Left renal cortex interstitium (tissue), 4 donors: ENCODE measurements at regions not wholly inside any gene's neighbourhood (a gene's known extent, or its start where the extent isn't known, plus 50 kb on each side); places are given as distances from the start of the nearest gene placed in this dataset.

ENCODE experiments used
- DNase-seq, 4 donors: peaks; one replicate each; pipeline ENCODE4 v3.0.0-alpha.2; 2013; ENCODE audit warnings: low read depth in 4 of 4, low spot score in 2 of 4, missing footprints in 1 of 4

DNA sequence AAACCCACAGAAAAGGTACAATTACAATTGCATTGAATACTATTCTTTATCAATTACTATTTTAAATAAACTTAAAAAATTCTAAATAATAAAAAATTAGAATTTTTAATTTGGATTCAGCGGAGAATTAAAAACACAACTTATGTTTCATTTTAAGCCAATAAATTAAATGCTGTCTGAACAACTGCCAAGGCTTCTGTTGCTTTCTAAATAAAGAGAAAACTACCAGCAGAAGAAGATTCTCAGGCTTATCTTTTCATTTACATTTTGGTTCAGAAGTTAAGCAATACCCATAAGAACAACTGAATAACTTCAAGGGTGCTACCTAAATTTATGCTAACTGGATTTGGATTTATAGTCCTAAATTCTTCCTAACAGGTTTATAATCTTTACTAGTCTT, 150.0 kb upstream of the FTMT start:
- DNase-seq, result no peak

DNA sequence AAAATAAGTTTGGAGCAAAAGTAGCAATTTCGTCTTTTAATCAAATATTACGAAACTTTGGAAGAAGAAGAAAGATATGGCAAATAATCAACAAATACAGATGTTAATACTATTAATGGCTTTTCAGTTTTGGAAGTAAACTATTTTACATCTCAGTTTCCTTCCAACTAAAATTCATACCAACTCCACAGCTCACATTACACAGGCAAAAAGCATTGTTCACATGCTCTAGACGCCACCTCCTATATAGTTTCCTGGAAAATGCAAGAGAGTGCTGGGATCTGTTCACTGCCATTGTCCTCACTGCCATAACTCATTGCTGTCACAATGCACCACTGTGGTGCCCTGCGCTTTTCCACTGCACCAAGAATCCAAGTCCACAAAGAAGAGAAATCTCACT, 149.0 kb upstream of the FTMT start:
- no peak for DNase-seq

DNA sequence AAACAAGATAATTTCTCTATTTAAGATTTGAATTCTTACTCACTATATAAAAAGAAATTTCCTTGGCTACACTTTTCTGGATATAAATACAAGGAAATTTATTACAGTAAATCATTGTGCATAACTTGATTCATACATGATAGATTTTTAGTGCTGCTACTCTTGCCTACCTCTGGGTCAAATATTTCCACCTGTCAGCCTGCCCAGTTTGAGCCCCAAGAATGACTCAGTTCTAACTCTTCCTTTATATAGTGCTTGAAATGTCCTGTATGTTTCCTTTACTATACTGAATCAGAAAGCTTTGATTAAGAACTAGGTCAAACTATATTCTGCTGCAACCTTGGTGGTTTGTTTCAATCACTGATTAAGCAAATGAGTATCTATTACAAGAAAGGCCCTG, 147.4 kb upstream of the FTMT start:
- DNase-seq, result no peak

DNA sequence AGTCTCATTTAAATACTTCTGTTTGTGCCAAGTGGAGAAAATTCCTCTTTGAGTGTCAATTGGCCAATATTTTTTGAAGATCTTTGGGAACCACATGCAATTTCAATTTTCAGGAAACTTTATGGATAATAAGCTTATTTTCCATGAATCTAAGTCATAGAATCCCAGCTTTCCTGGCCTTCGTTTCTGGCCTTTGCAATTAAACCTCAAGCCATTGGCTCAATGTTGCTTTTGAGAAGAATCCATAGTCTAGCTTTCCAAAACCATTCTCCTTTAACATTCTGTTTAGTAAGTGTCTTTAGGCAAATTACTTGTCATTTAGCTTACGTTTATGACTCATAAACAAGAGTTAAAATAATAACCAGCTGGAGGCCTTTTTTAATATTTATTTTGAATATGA, 145.0 kb upstream of the FTMT start:
- no peak for DNase-seq

DNA sequence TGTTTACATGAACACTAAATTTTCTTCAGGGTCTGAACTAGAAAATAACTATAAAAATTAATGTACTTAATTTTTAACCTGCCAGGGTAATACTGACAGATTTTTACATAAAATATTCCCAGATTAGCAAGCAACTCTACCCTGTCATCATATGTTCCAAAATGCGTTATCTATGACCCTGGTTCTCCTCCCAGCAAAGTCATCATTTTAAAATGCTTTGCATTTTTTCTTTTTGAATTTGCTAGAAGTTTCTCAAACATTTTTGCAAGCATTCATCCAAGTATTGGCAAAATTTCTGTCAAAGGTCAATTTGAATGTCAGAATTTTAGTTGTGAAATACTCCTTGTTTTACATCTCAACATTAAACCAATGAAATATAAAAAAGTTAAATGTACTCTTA, 144.5 kb upstream of the FTMT start:
- no peak for DNase-seq

DNA sequence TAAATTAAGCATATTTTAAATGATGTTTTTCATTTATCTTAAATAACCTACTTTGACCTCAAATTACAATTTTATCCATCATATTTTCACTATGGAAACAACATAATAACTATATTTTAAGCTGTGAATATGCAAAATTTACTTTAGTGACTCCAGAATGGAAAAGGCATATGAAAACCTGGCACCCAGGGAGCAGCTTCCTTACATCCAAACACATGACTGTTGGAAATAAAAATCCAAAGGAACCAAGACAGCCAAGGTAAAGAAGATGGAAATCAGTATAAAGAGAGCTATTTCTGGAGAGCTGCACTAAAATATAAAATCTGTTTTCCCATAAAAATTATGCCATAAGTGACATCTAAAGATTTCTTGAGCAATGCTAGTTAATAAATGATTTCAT, 140.3 kb upstream of the FTMT start:
- DNase-seq, result no peak

DNA sequence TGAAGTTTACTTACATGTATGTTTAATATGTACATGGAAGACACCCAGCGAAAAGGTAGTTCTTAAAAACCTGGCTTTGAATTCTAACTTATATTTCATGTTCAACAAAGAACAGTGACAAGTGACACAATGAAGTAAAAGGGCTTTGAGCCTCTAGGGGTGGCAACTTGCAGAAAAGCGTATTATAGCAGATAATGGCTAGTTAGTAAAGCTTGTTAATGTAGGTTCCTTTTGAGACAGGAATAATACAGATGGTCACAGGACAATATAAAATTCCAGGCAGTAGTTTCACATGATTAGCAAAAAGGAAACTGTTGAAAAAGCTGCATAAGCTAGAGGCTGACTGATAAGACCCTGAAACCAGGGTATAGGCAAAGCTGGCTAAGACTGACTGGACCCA, 132.4 kb upstream of the FTMT start:
- DNase-seq, result no peak

DNA sequence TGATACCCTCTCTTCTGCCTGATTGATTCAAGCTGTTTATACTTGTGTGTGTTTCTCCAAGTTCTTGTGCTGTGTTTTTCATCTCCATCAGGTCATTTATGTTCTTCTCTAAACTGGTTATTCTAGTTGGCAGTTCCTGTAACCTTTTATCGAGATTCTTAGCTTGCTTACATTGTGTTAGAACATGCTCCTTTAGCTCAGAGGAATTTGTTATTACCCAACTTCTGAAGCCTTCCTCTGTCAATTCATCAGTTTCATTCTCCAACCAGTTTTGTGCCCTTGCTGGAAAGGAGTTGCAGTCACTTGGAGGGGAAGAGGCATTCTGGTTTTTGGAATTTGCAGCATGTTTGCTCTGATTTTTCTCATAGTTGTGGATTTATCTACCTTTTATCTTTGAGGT, 126.2 kb upstream of the FTMT start:
- no peak for DNase-seq

DNA sequence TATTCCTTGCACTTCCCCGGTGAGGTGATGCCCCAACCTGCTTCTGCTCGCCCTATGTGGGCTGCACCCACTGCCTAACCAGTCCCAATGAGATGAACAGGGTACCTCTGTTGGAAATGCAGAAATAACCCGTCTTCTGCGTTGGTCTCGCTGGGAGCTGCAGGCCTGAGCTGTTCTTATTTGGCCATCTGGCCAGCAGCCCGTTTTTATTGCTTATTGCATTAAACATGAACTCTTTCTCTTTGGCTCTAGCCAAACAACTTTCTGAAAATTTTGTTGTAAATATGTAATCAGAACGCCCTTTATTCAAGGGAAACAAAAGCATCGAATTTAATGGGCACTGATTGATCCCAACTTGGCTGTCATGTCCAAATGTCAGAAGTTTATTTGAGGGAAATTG, 124.7 kb upstream of the FTMT start:
- DNase-seq, result no peak

DNA sequence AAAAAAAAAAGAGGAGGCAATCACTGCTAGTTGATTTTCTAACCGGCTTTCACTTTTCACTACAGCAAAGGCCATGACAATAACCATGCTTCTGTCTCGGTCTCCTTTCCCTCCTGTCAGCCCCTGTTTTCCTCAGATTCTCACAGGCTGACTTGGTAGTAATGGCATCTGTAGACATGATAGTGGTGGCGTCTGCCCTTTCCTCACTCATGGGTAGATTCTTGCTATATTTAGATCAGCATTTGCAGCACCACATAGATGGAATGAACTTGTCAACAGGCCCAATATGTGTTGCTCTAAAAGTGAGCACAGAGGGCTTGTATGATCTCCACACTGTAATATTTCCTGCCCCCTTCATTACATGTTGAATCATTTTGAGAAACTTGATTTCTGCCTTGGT, 120.3 kb upstream of the FTMT start:
- no peak for DNase-seq

DNA sequence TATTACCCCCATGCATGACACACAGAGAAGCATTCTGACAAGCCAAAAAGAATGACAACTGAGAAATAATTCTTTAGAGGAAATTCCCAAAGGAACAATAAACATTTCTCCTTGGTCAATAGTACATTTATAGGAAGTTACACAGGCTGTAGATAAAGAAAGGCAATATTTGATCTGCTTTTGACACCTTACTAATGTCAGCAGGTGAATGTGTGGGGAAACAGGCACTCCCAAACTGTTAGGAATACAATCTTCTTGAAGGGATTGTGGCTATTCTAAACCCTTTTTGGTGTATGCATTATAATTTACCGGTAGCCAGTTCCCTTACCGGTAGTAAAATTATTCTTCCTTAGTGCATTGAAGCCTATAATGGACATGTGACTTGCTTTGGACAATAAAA, 116.1 kb upstream of the FTMT start:
- DNase-seq, result no peak

DNA sequence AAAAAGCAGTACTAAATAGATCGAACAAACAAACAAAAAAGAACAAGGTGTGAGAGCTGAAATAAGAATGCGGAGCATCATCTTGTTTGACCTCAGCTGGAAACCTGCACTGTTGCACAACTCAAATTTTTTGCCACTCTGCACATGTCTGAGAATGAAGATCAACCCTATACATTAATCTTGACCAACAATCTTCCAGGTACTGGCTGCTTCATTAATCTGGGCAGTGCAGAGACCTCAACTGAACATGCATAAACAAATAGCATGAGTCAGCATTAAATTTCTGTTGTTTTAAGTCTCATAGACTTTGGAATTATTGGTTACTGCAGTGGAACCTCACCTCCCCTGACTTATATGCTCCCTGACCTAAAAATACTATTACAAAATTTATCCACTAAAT, 114.6 kb upstream of the FTMT start:
- no peak for DNase-seq

DNA sequence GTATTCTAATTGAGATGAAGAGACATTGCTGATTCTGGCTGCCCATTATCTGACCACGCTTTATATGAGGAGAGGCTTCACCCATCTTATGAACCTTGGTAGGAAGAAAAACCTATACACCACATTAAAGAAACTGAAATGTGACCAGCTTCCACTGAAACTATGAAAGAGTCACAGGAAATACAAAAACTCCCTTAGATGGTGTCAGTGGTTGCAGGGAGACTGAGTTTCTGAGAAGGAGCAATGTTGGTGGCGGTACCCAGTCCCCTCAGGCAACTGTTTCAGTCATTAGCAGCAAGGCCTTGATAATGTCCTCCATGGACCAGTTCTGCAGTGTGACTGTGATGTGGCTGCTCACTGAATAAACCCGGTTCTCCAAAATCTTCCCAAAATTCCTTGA, 110.5 kb upstream of the FTMT start:
- no peak for DNase-seq

DNA sequence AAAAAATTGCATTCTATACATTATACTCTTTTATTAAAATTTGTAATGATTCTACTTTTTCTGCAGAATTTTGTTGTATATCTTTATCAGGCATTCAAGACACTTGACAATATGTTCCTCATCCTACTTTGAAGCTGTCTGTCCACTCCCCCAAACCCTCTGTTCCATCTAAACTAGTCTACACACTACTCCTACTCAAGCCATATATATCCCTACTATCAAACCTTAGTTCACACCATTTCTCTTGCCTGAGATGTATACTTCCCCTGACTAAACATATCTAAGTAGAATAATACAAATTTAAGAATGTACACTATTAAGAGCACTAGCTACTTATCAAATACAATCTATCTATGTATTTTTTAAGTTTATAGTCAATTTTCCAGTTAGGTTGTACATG, 107.1 kb upstream of the FTMT start:
- no peak for DNase-seq

DNA sequence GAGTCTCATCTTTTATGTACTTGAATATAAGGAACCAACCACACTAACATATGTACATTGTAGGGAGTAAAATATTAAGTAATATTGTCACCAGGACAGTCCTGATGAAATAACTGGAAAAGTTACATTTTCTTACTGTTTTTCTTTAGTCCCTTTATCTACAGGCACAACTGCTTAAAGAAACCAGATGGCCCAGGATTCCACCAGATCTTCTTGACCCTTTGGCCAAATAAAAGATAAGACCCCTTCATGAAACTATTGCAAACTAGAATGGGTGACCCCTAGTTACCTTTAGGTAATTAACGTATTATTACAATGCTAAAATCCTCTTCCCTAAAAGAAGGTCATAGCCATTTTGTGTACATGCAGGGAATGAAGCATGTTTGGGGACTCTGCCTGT, 106.3 kb upstream of the FTMT start:
- no peak for DNase-seq

DNA sequence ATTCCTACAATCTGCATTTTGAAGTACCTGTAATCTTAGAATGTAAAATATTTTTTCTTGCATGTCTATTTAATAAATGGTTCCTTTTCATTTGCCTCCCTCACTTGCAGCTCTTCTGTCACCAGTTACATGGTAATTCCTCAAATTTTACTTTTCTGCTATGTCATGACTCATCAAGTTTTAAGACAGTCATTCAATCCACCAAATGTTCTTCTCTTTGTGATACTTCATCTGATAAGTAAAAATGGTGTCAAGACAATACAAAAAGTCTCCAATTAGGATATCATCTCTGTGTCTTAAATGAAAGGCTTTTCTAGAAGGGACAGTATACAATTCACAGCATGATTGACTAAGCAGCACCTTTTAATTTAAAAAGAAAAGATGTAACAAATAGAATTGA, 104.9 kb upstream of the FTMT start:
- no peak for DNase-seq

DNA sequence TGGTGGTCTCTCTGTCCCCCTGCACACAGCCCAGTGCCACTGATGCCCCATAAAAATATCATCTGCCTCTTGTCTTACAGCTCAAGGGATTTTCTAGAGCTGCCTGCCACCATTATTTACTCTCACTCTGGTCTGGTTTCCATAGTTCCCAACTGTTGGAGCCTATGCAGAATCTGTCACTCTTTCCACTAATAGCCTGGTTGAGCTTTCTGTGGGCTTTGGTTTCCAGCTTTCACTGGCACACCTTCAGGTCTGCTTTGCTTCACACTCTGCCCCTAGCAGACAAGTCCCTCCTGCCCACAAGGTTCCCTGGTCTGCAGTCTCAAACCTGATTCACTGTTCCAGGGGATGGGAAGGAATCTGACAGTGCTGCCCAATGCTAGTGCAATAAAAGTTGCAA, 103.0 kb upstream of the FTMT start:
- DNase-seq, result no peak

DNA sequence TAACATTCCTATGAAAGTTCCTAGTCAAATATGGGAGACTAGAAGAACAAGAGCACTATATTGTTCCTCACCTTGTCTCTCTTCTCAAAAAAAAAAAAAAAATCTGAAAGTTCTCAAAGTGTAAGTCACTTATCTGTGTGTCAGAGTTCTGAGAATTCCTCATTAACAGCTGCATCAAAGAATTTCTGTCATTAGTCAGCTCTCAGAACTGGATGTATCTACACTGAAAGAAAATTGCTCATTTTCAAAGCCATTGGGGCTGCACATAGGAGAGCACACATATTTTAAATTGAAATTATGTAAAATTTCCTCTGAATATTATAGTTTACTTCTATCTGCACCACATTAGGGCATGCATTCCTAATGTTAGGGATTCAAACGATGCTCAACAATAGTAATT, 99.5 kb upstream of the FTMT start:
- DNase-seq, result no peak

DNA sequence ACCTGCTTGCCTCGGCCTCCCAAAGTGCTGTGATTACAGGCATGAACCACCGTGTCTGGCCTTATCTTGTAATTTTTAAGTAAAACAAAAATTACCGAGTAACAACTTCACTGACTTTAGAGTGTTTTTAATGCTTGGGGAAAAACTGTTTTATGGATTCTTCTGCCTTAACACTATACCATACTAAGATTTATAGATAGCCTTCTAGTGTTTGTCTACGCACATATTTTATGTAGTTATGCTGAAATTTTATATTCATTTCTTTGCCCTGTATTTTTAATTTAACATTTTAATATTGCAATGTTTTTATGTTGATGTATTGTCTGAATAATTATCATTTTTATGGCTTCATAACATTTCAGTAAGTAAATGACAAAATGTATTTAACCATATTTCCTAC, 96.4 kb upstream of the FTMT start:
- DNase-seq, result no peak

DNA sequence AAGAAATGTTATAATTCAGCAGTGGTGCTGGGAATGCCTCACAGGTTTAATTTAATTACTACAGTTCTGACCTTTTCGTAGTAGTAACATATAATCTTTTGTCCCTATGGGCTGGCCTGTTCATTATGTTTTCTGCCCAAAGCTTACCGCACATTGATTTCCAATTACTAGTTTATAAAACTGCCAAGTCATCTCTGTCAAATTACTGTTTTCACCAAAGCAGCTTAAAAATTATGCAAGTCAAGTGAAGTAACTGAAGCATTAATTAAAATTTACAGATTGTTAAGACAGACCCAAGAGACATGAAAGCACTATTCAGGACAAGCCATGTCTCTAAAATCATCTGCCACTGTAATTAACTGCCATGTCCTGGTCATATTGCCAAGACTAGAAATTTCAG, 93.9 kb upstream of the FTMT start:
- no peak for DNase-seq

DNA sequence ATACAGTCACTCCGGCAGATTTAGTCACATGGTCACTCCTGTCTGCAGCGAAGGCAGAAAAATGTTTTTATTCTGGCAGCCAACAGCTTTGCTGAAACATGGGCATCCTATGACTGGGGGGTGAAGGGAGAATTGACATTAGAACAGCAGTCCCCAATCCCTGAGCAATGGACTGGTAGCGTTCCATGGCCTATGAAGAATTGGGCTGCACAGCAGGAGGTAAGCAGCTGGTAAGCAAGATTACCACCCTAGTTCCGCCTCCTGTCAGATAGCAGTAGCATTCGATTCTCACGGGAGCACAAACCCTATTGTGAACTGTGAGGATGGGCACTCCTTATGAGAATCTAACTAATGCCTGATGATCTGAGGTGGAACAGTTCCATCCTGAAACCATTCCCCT, 93.1 kb upstream of the FTMT start:
- DNase-seq, result no peak

DNA sequence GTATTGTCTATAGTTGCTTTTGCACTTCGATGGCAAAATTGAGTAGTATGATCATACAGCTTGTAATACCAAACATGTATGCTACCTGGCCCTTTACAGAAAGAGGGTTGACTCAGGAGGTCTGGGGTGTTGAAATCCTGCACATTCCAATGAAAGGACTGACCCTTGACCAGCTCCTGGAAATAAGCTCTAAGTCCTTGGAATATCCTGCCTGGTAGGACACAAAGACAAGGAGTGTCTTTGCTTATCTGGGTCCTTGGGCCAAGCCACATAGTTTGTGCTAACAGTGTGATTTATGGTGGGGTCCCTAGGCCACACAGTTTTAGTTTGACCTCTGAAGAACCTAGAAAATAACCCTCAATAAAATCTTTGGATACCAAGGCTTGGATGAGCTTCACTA, 89.3 kb upstream of the FTMT start:
- DNase-seq, result no peak

DNA sequence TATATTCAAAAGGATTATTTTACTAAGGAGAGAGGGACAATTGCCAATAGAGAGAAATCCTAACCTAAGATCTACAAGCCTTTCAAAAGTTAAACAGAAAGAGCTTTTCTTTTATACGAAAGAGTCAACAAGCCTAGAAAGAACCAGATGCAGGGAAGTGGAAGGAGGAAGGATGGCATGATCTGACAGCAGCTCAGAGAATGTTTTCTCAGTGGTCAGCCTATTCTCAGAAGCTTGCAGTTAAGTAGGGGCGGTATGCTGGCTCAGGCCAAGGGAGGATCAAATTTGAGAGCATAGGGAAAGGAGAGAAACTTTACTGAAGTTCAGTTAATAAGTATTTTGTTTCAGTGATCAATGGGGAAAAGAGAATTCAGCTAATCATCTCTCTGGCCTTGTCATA, 88.0 kb upstream of the FTMT start:
- no peak for DNase-seq

DNA sequence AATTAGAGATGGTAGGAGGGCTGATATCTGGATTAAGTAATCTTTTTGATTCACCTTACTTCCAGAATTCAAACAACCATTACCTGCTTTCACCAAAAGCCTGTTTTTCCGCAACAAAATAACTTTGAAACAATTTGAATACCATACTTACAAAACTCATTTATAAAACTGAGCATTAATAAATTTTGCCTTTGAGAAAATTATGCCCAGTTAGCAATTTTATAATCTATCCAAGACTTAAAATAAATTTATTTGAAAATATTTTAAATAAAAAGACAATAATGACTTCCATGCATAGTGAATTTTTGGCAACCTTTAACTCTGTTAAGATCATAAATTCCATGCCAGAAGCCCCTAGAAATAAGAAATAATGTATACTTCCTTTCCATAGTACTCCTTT, 71.3 kb upstream of the FTMT start:
- DNase-seq, result no peak
